Esophagus muscularis mucosa (tissue), 4 donors: ENCODE measurements at regions not wholly inside any gene's neighbourhood (a gene's known extent, or its start where the extent isn't known, plus 50 kb on each side); places are given as distances from the start of the nearest gene placed in this dataset.

Source experiments
- CTCF ChIP-seq, 3 experiments: fragments of 200-600 bp in 2 of 3; fragments of 450-650 bp in 1 of 3; sonication (generic) in 2 of 3; IDR thresholded peaks; one replicate each; pipeline ENCODE4 v1.5.1; 2017 to 2019; ENCODE audit warnings: antibody characterized with exemption in 3 of 3, mild to moderate bottlenecking in 2 of 3, moderate library complexity in 1 of 3
- EP300 ChIP-seq: sonication (generic); formaldehyde crosslinking; IDR thresholded peaks from one replicate; pipeline ENCODE4 v1.6.1; 2017; ENCODE audit warnings: antibody characterized with exemption
- POLR2A ChIP-seq: fragments of 450-650 bp; IDR thresholded peaks from one replicate; pipeline ENCODE4 v1.6.1; 2017; ENCODE audit warnings: antibody characterized with exemption, moderate library complexity, mild to moderate bottlenecking, low read depth

DNA sequence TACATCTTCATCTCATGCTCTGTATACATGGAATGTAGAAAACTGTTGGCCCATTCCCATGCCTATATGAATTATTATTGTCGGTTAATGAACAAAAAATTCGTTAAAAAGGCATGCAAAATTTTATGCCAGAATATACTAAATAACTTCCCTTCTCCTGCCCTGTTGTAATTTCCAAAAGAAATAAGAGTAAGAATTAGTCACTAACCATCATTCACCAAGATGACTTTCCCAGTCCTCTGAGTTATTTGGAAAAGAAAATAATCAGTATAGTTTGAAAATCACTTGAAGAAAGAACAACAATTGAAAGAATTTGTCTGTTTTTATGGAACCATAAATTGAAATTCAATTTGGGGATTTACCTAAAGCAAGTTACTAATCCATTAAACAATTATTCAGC, 1149.1 kb upstream of the RAG2 start:
- TF ChIP-seq POLR2A (no peak), CTCF (IDR thresholded peaks at IDR 0.05) (no peak), EP300 (no peak)
